GM19463 (cell line): ENCODE measurements at regions not wholly inside any gene's neighbourhood (a gene's known extent, or its start where the extent isn't known, plus 50 kb on each side); places are given as distances from the start of the nearest gene placed in this dataset.
"Not testable (repeated sequence)": the region's sequence is repeated elsewhere in the genome, so short reads cannot be mapped to it uniquely, and the experiment has no call there.

ENCODE experiments used
- ATAC-seq: cut with Tn5 transposase; IDR thresholded peaks from one replicate; pipeline ENCODE4 v1.9.1; 2021; ENCODE audit warnings: mild to moderate bottlenecking, moderate library complexity; ENCODE audit not compliant: unreplicated experiment

- ATAC-seq: peak; percentile 99
These were observed 386.4 kb upstream of the MMS22L start for GRCh38 chr6:97669191-97670031.

GRCh38 chr6:97674802-97675201 lies 391.8 kb upstream of the MMS22L start:
- ATAC-seq: no peak

- no peak for ATAC-seq
These were observed 394.6 kb upstream of the MMS22L start for GRCh38 chr6:97677626-97678025.

GRCh38 chr6:97687916-97688315 lies 404.9 kb upstream of the MMS22L start:
- no peak for ATAC-seq

DNA sequence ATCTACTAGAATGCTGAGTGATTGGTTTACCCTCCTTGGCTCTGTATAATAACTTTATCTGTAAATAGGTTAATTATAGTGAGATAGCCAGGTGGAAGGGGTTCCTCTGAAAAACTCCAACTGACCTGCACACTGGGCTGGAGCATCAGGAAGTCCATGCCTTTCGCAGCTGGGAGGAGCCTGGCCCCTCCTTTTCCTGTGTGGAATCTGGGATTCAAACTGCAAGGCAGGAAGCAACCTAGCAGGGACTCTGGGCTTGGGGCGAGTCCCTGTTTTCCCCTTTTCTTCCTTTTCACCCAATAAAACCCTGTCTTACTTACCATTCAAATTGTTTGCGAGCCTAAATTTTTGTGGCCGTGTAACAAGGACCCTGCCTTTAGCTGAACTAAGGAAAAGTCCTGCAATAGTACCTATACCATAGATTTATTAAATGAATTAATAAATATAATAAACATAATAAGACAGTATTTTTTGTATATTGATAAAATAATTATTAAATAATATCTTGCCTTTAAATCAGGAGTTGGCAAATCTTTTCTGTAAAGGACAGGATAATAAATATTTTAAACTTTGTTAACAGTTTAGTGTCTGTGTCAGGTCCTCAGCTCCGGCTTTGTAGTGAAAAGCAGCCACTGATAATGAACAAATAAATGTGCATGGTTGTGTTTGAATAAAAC lies 406.2 kb upstream of the MMS22L start:
- no peak for ATAC-seq

DNA sequence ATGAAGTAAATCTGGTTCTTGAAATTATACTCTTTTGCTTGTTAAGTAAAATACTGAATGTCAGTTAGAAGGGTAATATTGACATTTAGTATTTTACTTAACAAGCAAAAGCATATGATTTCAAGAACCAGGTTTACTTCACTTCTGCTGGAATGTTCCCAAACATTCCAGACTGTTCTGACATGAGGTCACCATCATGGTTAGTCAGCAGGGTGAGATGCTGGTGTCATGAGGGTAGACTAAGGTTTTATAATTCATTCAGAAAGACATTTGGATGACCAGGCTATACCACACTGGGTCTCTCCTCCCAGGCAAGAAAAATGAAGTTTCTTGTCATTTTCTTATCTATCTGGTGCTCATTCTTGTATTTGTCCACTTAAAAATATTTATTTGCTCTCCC lies 414.4 kb upstream of the MMS22L start:
- ATAC-seq: no peak

GRCh38 chr6:97701801-97702200 lies 418.8 kb upstream of the MMS22L start:
- no peak for ATAC-seq

GRCh38 chr6:97702248-97702647 lies 419.2 kb upstream of the MMS22L start:
- no peak for ATAC-seq

- ATAC-seq: no peak
These were observed 420.6 kb upstream of the MMS22L start for GRCh38 chr6:97703661-97704060.

DNA sequence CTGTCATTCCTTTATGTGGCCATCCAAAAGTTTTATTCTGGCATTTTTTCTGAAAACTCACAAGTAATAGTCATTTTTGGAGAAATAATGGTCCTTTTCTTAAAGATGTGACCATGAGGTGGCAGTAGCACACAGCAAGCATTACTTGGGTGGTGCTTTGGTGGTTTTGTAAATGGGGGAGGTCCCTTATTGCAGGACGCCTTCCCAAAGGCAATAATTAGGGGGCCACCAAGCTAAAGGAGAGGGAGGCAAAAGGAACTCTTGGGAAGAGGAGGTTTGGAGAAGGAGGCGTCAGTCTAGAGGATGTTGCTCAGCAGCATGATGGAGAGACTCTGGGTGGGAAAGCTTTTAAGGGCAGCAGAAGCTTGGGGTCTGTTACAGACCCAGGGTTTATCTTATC lies 422.6 kb upstream of the MMS22L start:
- no peak for ATAC-seq

DNA sequence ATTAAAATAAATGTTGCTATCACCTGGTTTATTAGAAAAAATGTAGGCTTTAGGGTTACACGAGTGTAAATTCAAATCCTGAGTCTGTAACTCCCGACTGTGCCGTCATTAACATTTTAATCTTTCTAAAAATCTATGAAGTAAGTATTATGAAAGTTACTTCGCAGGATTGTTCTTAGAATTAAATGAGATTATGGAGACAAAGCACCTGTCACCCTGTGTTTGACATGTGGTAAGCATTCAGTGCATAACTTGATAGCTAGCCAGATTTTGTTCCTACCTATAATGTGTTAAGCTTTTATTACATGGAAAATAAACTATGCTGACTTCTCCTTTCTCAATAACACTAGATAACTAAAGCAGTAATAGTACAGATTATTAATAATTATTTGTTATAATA lies 429.7 kb upstream of the MMS22L start:
- ATAC-seq: no peak

GRCh38 chr6:97714772-97715171 lies 431.8 kb upstream of the MMS22L start:
- no peak for ATAC-seq

GRCh38 chr6:97717086-97717485 lies 434.1 kb upstream of the MMS22L start:
- ATAC-seq: no peak

DNA sequence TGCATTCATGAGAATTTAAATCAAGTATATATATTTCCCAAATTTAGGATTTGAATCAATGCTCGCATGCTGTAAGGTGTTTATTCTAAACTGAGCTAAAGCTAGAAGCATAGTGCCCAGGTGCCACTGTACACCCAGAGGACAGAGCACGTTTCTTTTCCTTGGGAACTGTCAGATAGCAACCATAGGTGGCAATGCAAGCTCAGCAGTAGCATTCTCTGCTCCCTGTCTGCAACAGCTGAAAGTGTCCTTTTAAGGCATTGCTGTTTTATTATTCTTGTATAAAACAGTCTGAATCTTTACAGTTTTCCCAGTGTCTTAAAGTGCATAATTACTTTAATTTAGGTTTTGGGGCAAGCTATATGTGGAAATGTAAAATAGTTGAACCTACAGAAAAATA lies 443.4 kb upstream of the MMS22L start:
- ATAC-seq: no peak

DNA sequence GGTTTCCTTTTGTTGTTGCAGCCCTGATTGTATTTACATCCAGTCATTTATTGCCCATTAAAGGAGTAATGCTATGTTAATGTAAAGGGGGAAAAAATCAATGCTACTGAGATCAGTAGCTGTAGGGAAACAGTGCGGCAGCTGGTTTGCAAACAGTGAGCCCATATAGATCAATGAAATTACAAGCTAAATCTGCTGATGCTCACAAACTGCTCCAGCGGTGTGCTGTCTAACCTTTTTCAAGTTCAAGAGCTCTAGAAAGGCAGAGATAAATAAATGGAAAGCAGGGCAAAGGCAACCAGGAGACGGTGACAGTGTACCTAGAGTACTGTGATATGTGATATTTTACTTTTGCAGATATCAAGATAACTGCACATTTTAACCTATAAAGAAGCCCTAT lies 449.0 kb upstream of the MMS22L start:
- no peak for ATAC-seq

GRCh38 chr6:97757575-97757974 lies 474.6 kb upstream of the MMS22L start:
- ATAC-seq: no peak

GRCh38 chr6:97765461-97765860 lies 482.4 kb upstream of the MMS22L start:
- no peak for ATAC-seq

DNA sequence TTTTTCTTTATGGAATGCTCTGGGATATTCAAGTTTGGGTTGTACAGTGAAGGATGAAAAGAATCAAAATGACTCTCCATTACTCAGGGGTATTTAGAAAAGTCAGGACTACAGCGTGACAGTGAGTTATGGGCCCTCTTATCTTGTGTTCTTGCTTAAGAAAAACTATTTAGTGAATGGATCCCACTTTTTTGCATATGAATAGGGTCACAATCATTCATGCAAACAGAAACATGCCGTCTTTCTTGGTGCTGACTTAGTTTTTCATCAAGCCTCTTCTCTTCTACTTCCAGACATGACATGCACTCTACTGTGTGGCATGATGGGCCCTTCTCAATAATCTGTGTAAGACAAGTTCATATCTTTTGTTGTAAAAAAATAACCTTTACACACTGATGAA lies 488.4 kb upstream of the MMS22L start:
- no peak for ATAC-seq

GRCh38 chr6:97775012-97775411 lies 492.0 kb upstream of the MMS22L start:
- ATAC-seq: no peak

- no peak for ATAC-seq
These were observed 495.4 kb upstream of the MMS22L start for GRCh38 chr6:97778290-97779038.

- not testable (repeated sequence) for ATAC-seq
These were observed 496.2 kb upstream of the MMS22L start for GRCh38 chr6:97779039-97779766.
